ENCODE measurements at regions not wholly inside any gene's neighbourhood (a gene's known extent, or its start where the extent isn't known, plus 50 kb on each side); places are given as distances from the start of the nearest gene placed in this dataset.

DNA sequence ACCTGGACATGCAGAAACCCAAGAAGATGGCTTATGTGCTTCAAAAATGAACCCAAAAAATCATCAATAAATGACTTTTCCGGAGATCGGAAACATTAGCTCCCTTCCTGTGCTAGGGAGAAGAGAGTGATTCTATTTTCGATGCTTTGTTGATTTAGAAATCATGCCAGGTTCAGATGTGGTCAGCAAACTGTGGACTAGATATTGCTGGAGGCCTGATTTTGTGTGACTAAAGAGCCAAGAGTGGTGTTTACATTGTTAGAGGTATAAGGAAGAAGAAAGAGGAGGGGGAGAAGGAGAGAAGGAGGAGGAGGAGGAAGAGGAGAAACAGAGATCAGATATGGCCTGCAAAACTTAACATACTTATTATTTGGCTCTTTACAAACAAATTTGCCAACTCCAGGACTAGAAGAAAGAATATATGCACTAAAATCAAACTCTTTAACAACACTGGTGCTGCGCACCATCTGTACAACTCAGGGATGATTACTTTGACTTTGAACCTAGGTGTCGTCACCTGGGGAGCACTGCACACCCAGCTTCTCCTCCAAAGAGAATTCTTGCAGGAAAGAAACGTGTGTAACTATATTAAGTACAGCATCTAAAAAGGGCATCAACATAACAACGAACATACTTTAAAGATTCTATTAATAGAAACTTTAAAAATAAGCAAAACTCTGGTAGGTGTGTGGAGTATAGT is 664.9 kb upstream of the LCORL start:
- ATAC-seq: no peak
- DNase-seq: no peak
- intact Hi-C loops (cut with DNase I): loop anchor here in 9 of 10 donors (5.0 to 10.0 kb wide), 5 partner anchors 251 to 2001 kb away; partner anchors contain the start of gene SLIT2 (in 1 of the 9)

GRCh38 chr4:18684932-18685331 is 663.4 kb upstream of the LCORL start:
- no peak overlapping the region for H3K4me3 ChIP-seq
- DNase-seq (no peak), ATAC-seq (no peak)
- peaks cover 0 to 5% (median 0%) of the 10 kb centered on the region in 12 donors for H3K4me1 ChIP-seq
- 64 to 76% (median 70%) methylated on average over 4 of the region's 4 CpGs for WGBS, 4 donors
- intact Hi-C loops (cut with DNase I): loop anchor here in 9 of 10 donors (5.0 to 10.0 kb wide), 5 partner anchors 252 to 2002 kb away; partner anchors contain the start of gene SLIT2 (in 1 of the 9)
- H3K27ac ChIP-seq: no peak overlapping the region
- H3K27me3 ChIP-seq: no peaks in the 10 kb centered on the region
- H3K36me3 ChIP-seq: no peaks in the 10 kb centered on the region
- TF ChIP-seq POLR2A (IDR thresholded peaks at IDR 0.05): no peak
- TF ChIP-seq, protein P1, sequence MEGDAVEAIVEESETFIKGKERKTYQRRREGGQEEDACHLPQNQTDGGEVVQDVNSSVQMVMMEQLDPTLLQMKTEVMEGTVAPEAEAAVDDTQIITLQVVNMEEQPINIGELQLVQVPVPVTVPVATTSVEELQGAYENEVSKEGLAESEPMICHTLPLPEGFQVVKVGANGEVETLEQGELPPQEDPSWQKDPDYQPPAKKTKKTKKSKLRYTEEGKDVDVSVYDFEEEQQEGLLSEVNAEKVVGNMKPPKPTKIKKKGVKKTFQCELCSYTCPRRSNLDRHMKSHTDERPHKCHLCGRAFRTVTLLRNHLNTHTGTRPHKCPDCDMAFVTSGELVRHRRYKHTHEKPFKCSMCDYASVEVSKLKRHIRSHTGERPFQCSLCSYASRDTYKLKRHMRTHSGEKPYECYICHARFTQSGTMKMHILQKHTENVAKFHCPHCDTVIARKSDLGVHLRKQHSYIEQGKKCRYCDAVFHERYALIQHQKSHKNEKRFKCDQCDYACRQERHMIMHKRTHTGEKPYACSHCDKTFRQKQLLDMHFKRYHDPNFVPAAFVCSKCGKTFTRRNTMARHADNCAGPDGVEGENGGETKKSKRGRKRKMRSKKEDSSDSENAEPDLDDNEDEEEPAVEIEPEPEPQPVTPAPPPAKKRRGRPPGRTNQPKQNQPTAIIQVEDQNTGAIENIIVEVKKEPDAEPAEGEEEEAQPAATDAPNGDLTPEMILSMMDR (IDR thresholded peaks at IDR 0.05): no peak
- H3K9me3 ChIP-seq: no peaks in the 10 kb centered on the region

More for the DNA sequence above, 664.9 kb upstream of the LCORL start:
- TF ChIP-seq, protein P1 (IDR thresholded peaks at IDR 0.05): no peak
- TF ChIP-seq POLR2A (IDR thresholded peaks at IDR 0.05): no peak
- no peak overlapping the region for H3K27ac ChIP-seq
- no peak overlapping the region for H3K4me3 ChIP-seq
- no peaks in the 10 kb centered on the region for H3K36me3 ChIP-seq
- peaks cover 0 to 5% (median 0%) of the 10 kb centered on the region in 12 donors for H3K4me1 ChIP-seq
- no peaks in the 10 kb centered on the region for H3K9me3 ChIP-seq
- no peaks in the 10 kb centered on the region for H3K27me3 ChIP-seq
- 50 to 59% (median 57%) methylated on average over 7 of the region's 7 CpGs for WGBS, 4 donors

DNA sequence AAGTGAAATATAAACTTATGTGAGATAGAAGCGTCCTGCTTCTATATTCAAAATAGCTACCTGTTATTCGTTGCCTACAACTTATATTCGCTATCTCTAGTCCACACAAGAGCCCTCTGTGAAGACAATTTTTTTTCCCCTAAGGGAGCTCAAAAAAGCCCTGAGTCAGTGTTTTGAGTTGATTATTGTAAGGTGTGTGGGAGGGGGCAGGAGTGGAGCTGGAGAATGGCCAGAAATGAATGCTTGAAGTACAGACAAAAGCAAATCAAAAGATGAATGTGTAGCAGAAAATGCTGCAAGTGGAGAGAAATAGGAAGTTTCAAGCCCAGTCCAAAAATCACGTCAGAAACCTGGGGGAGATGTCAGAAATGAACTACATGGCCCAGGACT is 655.0 kb upstream of the LCORL start:
- 67 to 74% (median 67%) methylated on average over 4 of the region's 4 CpGs for WGBS, 4 donors
- DNase-seq: no peak
- Histone ChIP-seq H3K36me3 (no peaks in the 10 kb centered on the region), H3K4me3 (no peak overlapping the region), H3K4me1 (no peaks in the 10 kb centered on the region), H3K27ac (no peak overlapping the region), H3K9me3 (no peaks in the 10 kb centered on the region), H3K27me3 (no peaks in the 10 kb centered on the region)
- intact Hi-C loops (cut with DNase I): no loop called here
- TF ChIP-seq POLR2A (IDR thresholded peaks at IDR 0.05): no peak
- TF ChIP-seq, protein P1 (IDR thresholded peaks at IDR 0.05): no peak
- ATAC-seq: no peak

GRCh38 chr4:18675586-18676525 is 654.3 kb upstream of the LCORL start:
- no peaks in the 10 kb centered on the region for H3K27me3 ChIP-seq
- TF ChIP-seq POLR2A (IDR thresholded peaks at IDR 0.05): no peak
- TF ChIP-seq, protein P1 (IDR thresholded peaks at IDR 0.05): no peak
- H3K4me1 ChIP-seq: no peaks in the 10 kb centered on the region
- no peak for ATAC-seq
- no peak overlapping the region for H3K4me3 ChIP-seq
- 74 to 84% (median 80%) methylated on average over 4 of the region's 4 CpGs for WGBS, 4 donors
- no peaks in the 10 kb centered on the region for H3K36me3 ChIP-seq
- H3K9me3 ChIP-seq: no peaks in the 10 kb centered on the region
- intact Hi-C loops (cut with DNase I): no loop called here
- DNase-seq: no peak
- no peak overlapping the region for H3K27ac ChIP-seq

Data from heart left ventricle (tissue), 16 donors.